NAMALWA (cell line): ENCODE measurements at regions not wholly inside any gene's neighbourhood (a gene's known extent, or its start where the extent isn't known, plus 50 kb on each side); places are given as distances from the start of the nearest gene placed in this dataset.
"Not testable (repeated sequence)": the region's sequence is repeated elsewhere in the genome, so short reads cannot be mapped to it uniquely, and the experiment has no call there.

Experiments
- DNase-seq: peaks from one replicate; pipeline ENCODE4 v3.0.0-alpha.2; 2015; ENCODE audit warnings: low spot score

- DNase-seq = peak; percentile 4
Measured at GRCh38 chr14:45838597-45838996, 585.6 kb upstream of the MIS18BP1 start.

- no peak for DNase-seq
Measured at GRCh38 chr14:45819107-45819506, 566.1 kb upstream of the MIS18BP1 start.

GRCh38 chr14:45811155-45811554 is 558.2 kb upstream of the MIS18BP1 start:
- DNase-seq = no peak

- peak; percentile 4 for DNase-seq
Measured at GRCh38 chr14:45810152-45810872, 557.3 kb upstream of the MIS18BP1 start.

- DNase-seq = no peak
Measured at GRCh38 chr14:45807178-45807899, 554.3 kb upstream of the MIS18BP1 start.

GRCh38 chr14:45799511-45799910 is 546.5 kb upstream of the MIS18BP1 start:
- no peak for DNase-seq

- no peak for DNase-seq
Measured at GRCh38 chr14:45798659-45799058, 545.7 kb upstream of the MIS18BP1 start.

GRCh38 chr14:45796006-45796405 is 543.0 kb upstream of the MIS18BP1 start:
- not testable (repeated sequence) for DNase-seq

GRCh38 chr14:45793081-45793480 is 540.1 kb upstream of the MIS18BP1 start:
- DNase-seq = no peak

- DNase-seq = no peak
Measured at GRCh38 chr14:45790293-45790692, 537.3 kb upstream of the MIS18BP1 start.

- DNase-seq = no peak
Measured at GRCh38 chr14:45787167-45787566, 534.2 kb upstream of the MIS18BP1 start.

- DNase-seq = no peak
Measured at GRCh38 chr14:45786266-45786665, 533.3 kb upstream of the MIS18BP1 start.

- no peak for DNase-seq
Measured at GRCh38 chr14:45785240-45785639, 532.2 kb upstream of the MIS18BP1 start.

- no peak for DNase-seq
Measured at GRCh38 chr14:45766247-45766646, 513.2 kb upstream of the MIS18BP1 start.

- DNase-seq = peak; percentile 33
Measured at GRCh38 chr14:45757655-45758054, 504.7 kb upstream of the MIS18BP1 start.

GRCh38 chr14:45756412-45756811 is 503.4 kb upstream of the MIS18BP1 start:
- not testable (repeated sequence) for DNase-seq

- no peak for DNase-seq
Measured at GRCh38 chr14:45743884-45744283, 490.9 kb upstream of the MIS18BP1 start.

GRCh38 chr14:45742187-45742586 is 489.2 kb upstream of the MIS18BP1 start:
- no peak for DNase-seq

- DNase-seq = no peak
Measured at GRCh38 chr14:45728434-45729225, 475.6 kb upstream of the MIS18BP1 start.

GRCh38 chr14:45727133-45727532 is 474.1 kb upstream of the MIS18BP1 start:
- no peak for DNase-seq

GRCh38 chr14:45721472-45721871 is 468.5 kb upstream of the MIS18BP1 start:
- no peak for DNase-seq

GRCh38 chr14:45716572-45716971 is 463.6 kb upstream of the MIS18BP1 start:
- peak; percentile 9 for DNase-seq

GRCh38 chr14:45715946-45716345 is 462.9 kb upstream of the MIS18BP1 start:
- DNase-seq = no peak
